ENCODE measurements at regions not wholly inside any gene's neighbourhood (a gene's known extent, or its start where the extent isn't known, plus 50 kb on each side); places are given as distances from the start of the nearest gene placed in this dataset.

GRCh38 chr7:115707258-115708012 lies 323.1 kb downstream of the TFEC start:
- Histone ChIP-seq H3K27ac (peak overlapping the region; percentile 74), H3K27me3 (ENCODE audit: insufficient read depth, low read depth, severe bottlenecking) (no peaks in the 10 kb centered on the region), H3K4me3 (ENCODE audit: low read depth, low read length) (no peak overlapping the region), H3K9me3 (ENCODE audit: severe bottlenecking) (no peaks in the 10 kb centered on the region), H3K36me3 (no peaks in the 10 kb centered on the region)
- TF ChIP-seq CTCF (IDR thresholded peaks at IDR 0.05; ENCODE audit: low read depth, low read length) = peak; percentile 65
- DNase-seq = peak; percentile 51

DNA sequence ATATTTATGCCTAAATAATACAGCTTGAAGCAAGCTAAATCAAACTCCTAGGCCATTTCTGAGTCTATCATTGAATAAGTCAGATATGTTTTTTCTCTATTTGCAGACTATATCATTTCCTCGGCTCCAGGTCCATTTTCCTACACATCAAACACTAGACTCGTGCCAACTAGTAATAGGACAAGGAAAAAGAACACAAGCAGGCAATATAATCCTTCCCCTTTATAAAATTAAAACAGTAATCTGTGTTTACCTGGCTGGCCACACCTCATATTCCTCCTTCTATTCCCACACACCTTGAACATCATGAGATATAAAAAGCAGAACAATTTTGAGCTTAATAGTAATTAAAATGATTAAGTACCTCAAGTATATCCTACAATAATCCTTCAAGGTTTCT lies 325.7 kb downstream of the TFEC start:
- DNase-seq = no peak
- H3K9me3 ChIP-seq (ENCODE audit: severe bottlenecking) = no peaks in the 10 kb centered on the region
- peak overlapping the region; percentile 20 for H3K27ac ChIP-seq
- H3K27me3 ChIP-seq (ENCODE audit: insufficient read depth, low read depth, severe bottlenecking) = no peaks in the 10 kb centered on the region
- H3K36me3 ChIP-seq = no peaks in the 10 kb centered on the region
- H3K4me3 ChIP-seq (ENCODE audit: low read depth, low read length) = no peak overlapping the region
- TF ChIP-seq CTCF (IDR thresholded peaks at IDR 0.05; ENCODE audit: low read depth, low read length) = no peak

DNA sequence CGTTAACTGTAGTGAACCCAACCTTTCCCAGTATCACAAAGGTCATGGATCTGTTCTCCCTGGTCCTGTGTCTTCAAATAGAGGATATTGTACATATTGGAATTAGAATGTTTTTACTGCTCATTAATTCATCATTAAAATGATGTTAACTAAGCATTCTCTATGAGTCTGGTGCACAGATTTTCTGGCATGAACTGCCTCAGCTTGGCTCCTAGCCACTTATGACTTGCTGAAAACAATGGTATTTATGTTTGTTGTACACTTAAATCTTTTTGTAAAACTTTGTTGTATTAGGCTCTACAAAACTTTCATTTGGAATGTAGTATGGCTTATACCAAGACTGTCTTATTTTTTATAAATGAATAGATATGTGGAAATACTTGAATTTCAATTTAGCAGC lies 329.4 kb downstream of the TFEC start:
- Histone ChIP-seq H3K27ac (no peak overlapping the region), H3K27me3 (ENCODE audit: insufficient read depth, low read depth, severe bottlenecking) (no peaks in the 10 kb centered on the region), H3K36me3 (no peaks in the 10 kb centered on the region), H3K9me3 (ENCODE audit: severe bottlenecking) (no peaks in the 10 kb centered on the region), H3K4me3 (ENCODE audit: low read depth, low read length) (no peak overlapping the region)
- no peak for DNase-seq
- no peak for TF ChIP-seq CTCF (IDR thresholded peaks at IDR 0.05; ENCODE audit: low read depth, low read length)

DNA sequence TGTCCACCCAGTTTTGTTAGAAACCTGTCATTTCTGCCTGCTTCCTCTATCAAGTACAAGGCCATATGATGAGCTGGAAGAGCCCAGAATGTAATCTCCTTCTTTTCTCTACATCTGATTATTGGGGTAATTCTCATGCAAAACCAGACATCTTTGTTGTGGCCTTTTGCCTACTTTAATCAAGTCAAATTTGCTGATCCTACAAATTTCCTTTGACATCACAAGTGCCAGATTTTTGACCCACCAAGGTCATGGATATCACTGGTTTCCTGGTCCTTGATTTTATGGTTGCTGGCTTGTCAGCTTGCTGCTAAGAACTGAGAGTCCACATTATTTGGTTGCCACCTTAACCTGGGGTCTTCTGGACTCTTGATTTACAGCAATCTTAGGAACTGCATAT lies 336.1 kb downstream of the TFEC start:
- no peaks in the 10 kb centered on the region for H3K9me3 ChIP-seq (ENCODE audit: severe bottlenecking)
- no peaks in the 10 kb centered on the region for H3K36me3 ChIP-seq
- no peaks in the 10 kb centered on the region for H3K27me3 ChIP-seq (ENCODE audit: insufficient read depth, low read depth, severe bottlenecking)
- H3K27ac ChIP-seq = no peak overlapping the region
- TF ChIP-seq CTCF (IDR thresholded peaks at IDR 0.05; ENCODE audit: low read depth, low read length) = no peak
- H3K4me3 ChIP-seq (ENCODE audit: low read depth, low read length) = no peak overlapping the region
- DNase-seq = no peak

GRCh38 chr7:115693779-115694178 lies 336.8 kb downstream of the TFEC start:
- Histone ChIP-seq H3K4me3 (ENCODE audit: low read depth, low read length) (no peak overlapping the region), H3K27ac (no peak overlapping the region), H3K36me3 (no peaks in the 10 kb centered on the region), H3K9me3 (ENCODE audit: severe bottlenecking) (no peaks in the 10 kb centered on the region), H3K27me3 (ENCODE audit: insufficient read depth, low read depth, severe bottlenecking) (no peaks in the 10 kb centered on the region)
- no peak for DNase-seq
- TF ChIP-seq CTCF (IDR thresholded peaks at IDR 0.05; ENCODE audit: low read depth, low read length) = no peak

DNA sequence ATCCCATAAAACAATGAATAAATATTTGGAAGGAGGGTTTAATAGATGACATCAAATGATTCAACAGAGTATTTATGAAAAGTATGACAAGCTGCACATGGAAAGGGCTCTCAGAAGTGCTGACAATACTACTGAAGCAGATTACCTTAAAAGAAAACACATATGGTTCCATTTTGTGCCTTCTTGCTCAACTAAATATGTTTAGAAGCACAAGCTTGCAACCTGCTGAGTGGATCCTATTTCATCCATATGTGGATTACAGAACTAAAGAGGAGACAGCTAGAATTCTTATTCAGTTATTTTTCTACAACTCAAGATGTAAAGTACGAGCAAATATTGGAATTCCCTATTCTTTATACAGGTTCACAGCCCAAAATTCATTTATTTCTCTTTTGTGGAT lies 340.6 kb downstream of the TFEC start:
- Histone ChIP-seq H3K9me3 (ENCODE audit: severe bottlenecking) (no peaks in the 10 kb centered on the region), H3K27ac (no peak overlapping the region), H3K27me3 (ENCODE audit: insufficient read depth, low read depth, severe bottlenecking) (no peaks in the 10 kb centered on the region), H3K4me3 (ENCODE audit: low read depth, low read length) (no peak overlapping the region), H3K36me3 (no peaks in the 10 kb centered on the region)
- TF ChIP-seq CTCF (IDR thresholded peaks at IDR 0.05; ENCODE audit: low read depth, low read length) = no peak
- no peak for DNase-seq

Measured in WERI-Rb-1 (cell line).